Brain microvascular endothelial cell (primary cell): ENCODE measurements at regions not wholly inside any gene's neighbourhood (a gene's known extent, or its start where the extent isn't known, plus 50 kb on each side); places are given as distances from the start of the nearest gene placed in this dataset.

Experiments used
- DNase-seq: peaks from one replicate; pipeline ENCODE4 v3.0.0-alpha.2; 2020
- H3K27ac ChIP-seq: fragments of 250-450 bp; sonication (Bioruptor Pico); 2 replicates; pipeline ENCODE4 v1.5.1; 2020; ENCODE audit warnings: mild to moderate bottlenecking, moderate library complexity
- H3K27me3 ChIP-seq: fragments of 250-450 bp; sonication (Bioruptor Pico); replicated peaks from 2 replicates; pipeline ENCODE4 v1.5.1; 2020; ENCODE audit warnings: mild to moderate bottlenecking
- H3K36me3 ChIP-seq: fragments of 250-450 bp; sonication (Bioruptor Pico); replicated peaks from 2 replicates; pipeline ENCODE4 v1.5.1; 2020; ENCODE audit warnings: mild to moderate bottlenecking
- H3K4me3 ChIP-seq: 2 replicates; pipeline ENCODE4 v1.5.1; 2011; ENCODE audit warnings: low read depth, mild to moderate bottlenecking, control low read depth, low read length, moderate library complexity
- in situ Hi-C: cut with HindIII; loops from 2 replicates; pipeline ENCODE4 v1.10.0; 2017; ENCODE audit warnings: low sequenced_read_pairs, low pct_ligation_motif_present
- TF ChIP-seq, protein P1 (sequence below): IDR thresholded peaks from 2 replicates; pipeline ENCODE4 v1.5.1; 2011; ENCODE audit warnings: low read depth, mild to moderate bottlenecking, moderate library complexity, low read length, control low read depth, inconsistent platforms; ENCODE audit errors: missing control alignments

DNA sequence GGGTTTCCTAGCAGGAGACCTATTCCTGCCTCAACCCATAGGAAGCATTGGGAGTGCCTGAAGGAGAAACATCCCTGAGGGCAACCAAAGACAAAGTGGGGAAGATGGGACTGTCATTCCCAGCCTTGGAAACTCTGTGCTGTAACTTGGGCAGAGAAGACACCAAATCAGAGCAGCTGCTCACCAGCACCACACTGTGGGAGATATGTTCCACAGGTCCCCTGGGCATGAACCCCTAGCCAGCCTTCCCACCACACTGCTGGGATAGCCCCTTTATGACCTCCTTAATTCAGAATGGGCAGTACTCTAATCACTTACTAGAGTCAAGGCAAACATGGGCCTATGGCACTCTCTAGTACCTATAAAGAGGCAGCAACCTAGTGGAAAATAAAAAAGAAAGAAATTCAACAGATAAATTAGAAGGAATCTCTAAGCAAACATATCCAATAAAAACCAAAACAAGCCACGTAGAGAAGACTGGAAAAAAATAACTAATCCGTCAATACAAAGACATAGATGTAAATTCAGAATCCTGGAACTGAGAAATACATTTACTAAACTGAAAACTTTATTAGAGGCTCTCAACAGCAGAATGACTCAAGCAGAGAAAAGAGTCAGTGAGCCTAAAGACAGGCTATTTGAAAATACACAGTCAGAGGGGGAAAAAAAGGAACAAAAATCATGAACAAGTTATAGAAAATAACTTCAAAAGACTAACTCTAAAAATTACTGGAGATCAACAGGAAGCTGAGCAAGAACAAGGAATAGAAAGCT, 878.4 kb upstream of the FRG1 start:
- DNase-seq, result no peak
- Histone ChIP-seq H3K4me3 (no peak overlapping the region), H3K36me3 (no peaks in the 10 kb centered on the region), H3K27me3 (no peaks in the 10 kb centered on the region), H3K27ac (no peak overlapping the region)
- in situ Hi-C loops, result no loop called here
- TF ChIP-seq, protein P1, sequence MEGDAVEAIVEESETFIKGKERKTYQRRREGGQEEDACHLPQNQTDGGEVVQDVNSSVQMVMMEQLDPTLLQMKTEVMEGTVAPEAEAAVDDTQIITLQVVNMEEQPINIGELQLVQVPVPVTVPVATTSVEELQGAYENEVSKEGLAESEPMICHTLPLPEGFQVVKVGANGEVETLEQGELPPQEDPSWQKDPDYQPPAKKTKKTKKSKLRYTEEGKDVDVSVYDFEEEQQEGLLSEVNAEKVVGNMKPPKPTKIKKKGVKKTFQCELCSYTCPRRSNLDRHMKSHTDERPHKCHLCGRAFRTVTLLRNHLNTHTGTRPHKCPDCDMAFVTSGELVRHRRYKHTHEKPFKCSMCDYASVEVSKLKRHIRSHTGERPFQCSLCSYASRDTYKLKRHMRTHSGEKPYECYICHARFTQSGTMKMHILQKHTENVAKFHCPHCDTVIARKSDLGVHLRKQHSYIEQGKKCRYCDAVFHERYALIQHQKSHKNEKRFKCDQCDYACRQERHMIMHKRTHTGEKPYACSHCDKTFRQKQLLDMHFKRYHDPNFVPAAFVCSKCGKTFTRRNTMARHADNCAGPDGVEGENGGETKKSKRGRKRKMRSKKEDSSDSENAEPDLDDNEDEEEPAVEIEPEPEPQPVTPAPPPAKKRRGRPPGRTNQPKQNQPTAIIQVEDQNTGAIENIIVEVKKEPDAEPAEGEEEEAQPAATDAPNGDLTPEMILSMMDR, result peak; percentile 31

DNA sequence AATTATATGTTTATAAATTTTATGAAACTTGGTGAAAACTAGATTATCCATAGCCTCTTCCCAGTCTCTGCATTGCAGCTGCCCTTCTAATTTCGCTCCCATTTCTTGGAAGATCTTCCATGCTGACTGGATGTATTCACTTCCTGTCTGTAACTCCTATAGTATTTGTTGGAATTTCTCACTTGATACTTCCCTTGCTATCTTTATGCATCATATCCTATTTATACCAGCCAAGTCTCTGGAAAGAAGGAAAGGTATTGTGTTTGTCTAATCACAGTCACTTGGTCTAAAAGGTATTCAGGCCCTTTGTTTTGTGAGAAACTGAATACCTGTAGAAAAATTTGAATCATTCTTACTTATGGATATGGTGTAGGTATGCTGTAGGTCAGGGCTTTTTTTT, 870.9 kb upstream of the FRG1 start:
- no peaks in the 10 kb centered on the region for H3K27me3 ChIP-seq
- TF ChIP-seq, protein P1, result no peak
- in situ Hi-C loops, result no loop called here
- no peaks in the 10 kb centered on the region for H3K36me3 ChIP-seq
- H3K4me3 ChIP-seq, result no peak overlapping the region
- H3K27ac ChIP-seq, result no peak overlapping the region
- DNase-seq, result no peak

DNA sequence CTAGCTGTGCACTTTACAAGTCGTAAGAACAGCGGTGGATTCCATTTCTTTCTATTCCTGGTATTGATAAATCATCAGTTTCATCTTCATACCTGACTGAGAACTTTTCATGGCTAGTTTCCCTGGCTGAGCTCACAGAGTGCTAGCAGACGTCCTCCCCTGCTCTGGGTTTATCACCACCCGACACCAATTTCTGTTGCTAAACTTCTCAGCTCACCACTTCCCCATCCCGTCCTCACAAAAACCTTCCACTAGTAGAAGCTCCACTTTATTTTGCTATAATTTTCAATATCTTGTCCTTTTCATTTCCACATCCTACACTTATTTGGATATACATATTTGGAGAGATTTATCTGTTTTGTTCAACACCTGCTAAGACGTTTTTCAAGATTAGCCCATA, 869.4 kb upstream of the FRG1 start:
- in situ Hi-C loops, result no loop called here
- Histone ChIP-seq H3K36me3 (no peaks in the 10 kb centered on the region), H3K27ac (no peak overlapping the region), H3K27me3 (no peaks in the 10 kb centered on the region), H3K4me3 (no peak overlapping the region)
- TF ChIP-seq, protein P1, result no peak
- no peak for DNase-seq

DNA sequence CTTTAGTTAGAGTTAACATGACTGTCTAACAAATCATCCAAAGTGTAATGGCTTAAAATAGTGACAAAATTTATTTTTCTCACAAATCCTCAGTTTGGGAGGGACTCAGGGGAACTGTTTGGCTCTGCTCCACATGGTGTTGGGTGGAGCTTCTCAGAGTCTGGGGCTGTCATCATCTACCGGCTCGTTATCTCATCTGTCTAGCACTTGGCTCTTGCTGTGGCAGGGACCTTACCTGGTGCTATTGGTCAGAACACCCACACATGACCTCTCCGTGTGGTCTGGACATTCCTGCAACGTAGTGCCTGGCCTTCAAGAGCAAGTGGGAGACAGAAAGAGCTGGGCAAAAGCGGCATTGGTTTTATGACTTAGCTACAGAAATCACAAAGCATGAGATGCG, 866.9 kb upstream of the FRG1 start:
- H3K27ac ChIP-seq, result no peak overlapping the region
- no peaks in the 10 kb centered on the region for H3K27me3 ChIP-seq
- no peak for DNase-seq
- H3K4me3 ChIP-seq, result no peak overlapping the region
- no peaks in the 10 kb centered on the region for H3K36me3 ChIP-seq
- in situ Hi-C loops, result no loop called here
- TF ChIP-seq, protein P1, result no peak

DNA sequence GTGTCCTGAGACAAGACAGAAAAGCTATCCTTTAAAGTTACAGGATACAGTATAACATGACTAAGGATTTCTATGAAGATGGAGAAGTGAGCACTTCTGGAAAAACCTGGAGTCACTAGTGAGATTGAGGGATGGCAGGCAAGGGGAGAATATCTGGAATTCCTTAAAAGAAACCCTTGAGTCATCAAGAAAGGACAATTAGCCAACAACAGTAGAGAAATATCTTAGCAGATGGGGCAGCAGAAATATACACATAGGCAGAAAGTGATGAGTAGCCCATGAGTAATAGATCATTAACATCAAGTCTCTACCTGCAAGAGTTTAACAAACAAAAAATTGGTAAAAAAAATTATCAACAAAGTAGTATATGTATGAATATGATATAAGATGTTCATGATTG, 858.8 kb upstream of the FRG1 start:
- Histone ChIP-seq H3K36me3 (no peaks in the 10 kb centered on the region), H3K27me3 (no peaks in the 10 kb centered on the region), H3K27ac (no peak overlapping the region), H3K4me3 (no peak overlapping the region)
- TF ChIP-seq, protein P1, result no peak
- in situ Hi-C loops, result no loop called here
- DNase-seq, result no peak

DNA sequence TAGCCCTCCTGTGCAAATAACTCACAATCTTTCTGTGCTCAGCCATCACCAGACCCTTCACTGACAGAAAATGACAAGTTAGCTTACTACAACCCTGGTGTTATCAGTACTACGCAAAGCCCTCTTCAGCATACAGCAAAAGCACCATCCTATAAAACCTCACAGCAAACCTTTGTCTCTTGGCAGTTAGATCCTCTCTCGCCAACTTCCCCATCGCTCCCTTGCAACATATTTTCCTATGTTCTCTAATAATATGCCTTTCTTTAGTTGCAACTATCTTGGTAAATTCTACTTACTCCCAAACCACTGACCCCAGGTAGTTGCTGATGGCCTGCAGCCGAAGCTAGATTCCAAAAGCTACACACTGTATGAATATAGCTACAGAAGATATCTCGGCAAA, 856.9 kb upstream of the FRG1 start:
- in situ Hi-C loops, result no loop called here
- Histone ChIP-seq H3K27me3 (no peaks in the 10 kb centered on the region), H3K4me3 (no peak overlapping the region)

More for the DNA sequence above, 856.9 kb upstream of the FRG1 start:
- DNase-seq, result no peak
- TF ChIP-seq, protein P1, result no peak
- no peaks in the 10 kb centered on the region for H3K36me3 ChIP-seq
- no peak overlapping the region for H3K27ac ChIP-seq
